ENCODE measurements at regions not wholly inside any gene's neighbourhood (a gene's known extent, or its start where the extent isn't known, plus 50 kb on each side); places are given as distances from the start of the nearest gene placed in this dataset.
"Not testable (repeated sequence)": the region's sequence is repeated elsewhere in the genome, so short reads cannot be mapped to it uniquely, and the experiment has no call there.

DNA sequence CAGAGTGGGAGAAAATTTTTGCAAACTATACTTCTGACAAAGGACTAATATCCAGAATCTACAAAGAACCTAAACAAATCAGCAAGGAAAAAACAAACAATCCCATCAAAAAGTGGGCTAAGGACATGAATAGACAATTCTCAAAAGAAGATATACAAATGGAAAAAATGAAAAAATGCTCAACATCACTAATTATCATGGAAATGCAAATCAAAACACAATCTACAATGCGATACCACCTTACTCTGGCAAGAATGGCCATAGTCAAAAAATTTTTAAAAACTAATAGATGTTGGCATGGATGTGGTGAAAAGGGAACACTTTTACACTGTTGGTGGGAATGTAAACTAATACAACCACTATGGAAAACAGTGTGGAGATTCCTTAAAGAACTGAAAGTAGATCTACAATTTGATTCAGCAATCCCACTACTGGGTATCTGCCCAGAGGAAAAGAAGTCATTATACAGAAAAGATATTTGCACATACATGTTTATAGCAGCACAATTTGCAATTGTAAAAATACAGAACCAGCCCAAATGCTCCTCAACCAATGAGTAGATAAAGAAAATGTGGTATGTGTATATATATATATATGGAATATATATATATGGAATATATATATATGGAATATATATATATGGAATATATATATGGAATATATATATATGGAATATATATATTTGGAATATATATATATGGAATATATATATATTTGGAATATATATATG lies 141.2 kb upstream of the P2RY1 start:
- H3K9ac ChIP-seq (ENCODE audit: low read length); H3K27me3 ChIP-seq (ENCODE audit: control insufficient read depth, insufficient read depth, low read length); H3K9me3 ChIP-seq (ENCODE audit: control insufficient read depth, insufficient read depth, low read depth, low read length); H3K27ac ChIP-seq (ENCODE audit: low read depth, low read length); H3K36me3 ChIP-seq (ENCODE audit: control insufficient read depth, insufficient read depth, low read length); H3K4me3 ChIP-seq (ENCODE audit: low read depth, low read length); H3K4me1 ChIP-seq (ENCODE audit: control insufficient read depth, insufficient read depth, low read length): not testable (repeated sequence)

GRCh38 chr3:152695840-152696239 lies 139.1 kb upstream of the P2RY1 start:
- H3K9ac ChIP-seq (ENCODE audit: low read length) = no peak overlapping the region
- H3K27ac ChIP-seq (ENCODE audit: low read depth, low read length) = no peak overlapping the region
- no peaks in the 10 kb centered on the region for H3K36me3 ChIP-seq (ENCODE audit: control insufficient read depth, insufficient read depth, low read length)
- H3K4me1 ChIP-seq (ENCODE audit: control insufficient read depth, insufficient read depth, low read length) = no peaks in the 10 kb centered on the region
- 0 out of 2 replicates have a peak, but pooled peaks cover 3% of the 10 kb centered on the region for H3K9me3 ChIP-seq (ENCODE audit: control insufficient read depth, insufficient read depth, low read depth, low read length)
- no peaks in the 10 kb centered on the region for H3K27me3 ChIP-seq (ENCODE audit: control insufficient read depth, insufficient read depth, low read length)
- no peak overlapping the region for H3K4me3 ChIP-seq (ENCODE audit: low read depth, low read length)

GRCh38 chr3:152696962-152697361 lies 138.0 kb upstream of the P2RY1 start:
- no peak overlapping the region for H3K27ac ChIP-seq (ENCODE audit: low read depth, low read length)
- H3K27me3 ChIP-seq (ENCODE audit: control insufficient read depth, insufficient read depth, low read length) = no peaks in the 10 kb centered on the region

GRCh38 chr3:152703245-152703890 lies 131.6 kb upstream of the P2RY1 start:
- H3K4me3 ChIP-seq (ENCODE audit: low read depth, low read length) = no peak overlapping the region
- 0 out of 2 replicates have a peak, but pooled peaks cover 3% of the 10 kb centered on the region for H3K9me3 ChIP-seq (ENCODE audit: control insufficient read depth, insufficient read depth, low read depth, low read length)
- H3K4me1 ChIP-seq (ENCODE audit: control insufficient read depth, insufficient read depth, low read length) = 0 out of 2 replicates have a peak, but pooled peaks cover 4% of the 10 kb centered on the region
- H3K9ac ChIP-seq (ENCODE audit: low read length) = no peak overlapping the region
- no peak overlapping the region for H3K27ac ChIP-seq (ENCODE audit: low read depth, low read length)
- no peaks in the 10 kb centered on the region for H3K36me3 ChIP-seq (ENCODE audit: control insufficient read depth, insufficient read depth, low read length)
- no peaks in the 10 kb centered on the region for H3K27me3 ChIP-seq (ENCODE audit: control insufficient read depth, insufficient read depth, low read length)

More at GRCh38 chr3:152696962-152697361, 138.0 kb upstream of the P2RY1 start:
- Histone ChIP-seq H3K9me3 (ENCODE audit: control insufficient read depth, insufficient read depth, low read depth, low read length) (0 out of 2 replicates have a peak, but pooled peaks cover 3% of the 10 kb centered on the region), H3K9ac (ENCODE audit: low read length) (no peak overlapping the region), H3K36me3 (ENCODE audit: control insufficient read depth, insufficient read depth, low read length) (no peaks in the 10 kb centered on the region), H3K4me1 (ENCODE audit: control insufficient read depth, insufficient read depth, low read length) (no peaks in the 10 kb centered on the region), H3K4me3 (ENCODE audit: low read depth, low read length) (no peak overlapping the region)

DNA sequence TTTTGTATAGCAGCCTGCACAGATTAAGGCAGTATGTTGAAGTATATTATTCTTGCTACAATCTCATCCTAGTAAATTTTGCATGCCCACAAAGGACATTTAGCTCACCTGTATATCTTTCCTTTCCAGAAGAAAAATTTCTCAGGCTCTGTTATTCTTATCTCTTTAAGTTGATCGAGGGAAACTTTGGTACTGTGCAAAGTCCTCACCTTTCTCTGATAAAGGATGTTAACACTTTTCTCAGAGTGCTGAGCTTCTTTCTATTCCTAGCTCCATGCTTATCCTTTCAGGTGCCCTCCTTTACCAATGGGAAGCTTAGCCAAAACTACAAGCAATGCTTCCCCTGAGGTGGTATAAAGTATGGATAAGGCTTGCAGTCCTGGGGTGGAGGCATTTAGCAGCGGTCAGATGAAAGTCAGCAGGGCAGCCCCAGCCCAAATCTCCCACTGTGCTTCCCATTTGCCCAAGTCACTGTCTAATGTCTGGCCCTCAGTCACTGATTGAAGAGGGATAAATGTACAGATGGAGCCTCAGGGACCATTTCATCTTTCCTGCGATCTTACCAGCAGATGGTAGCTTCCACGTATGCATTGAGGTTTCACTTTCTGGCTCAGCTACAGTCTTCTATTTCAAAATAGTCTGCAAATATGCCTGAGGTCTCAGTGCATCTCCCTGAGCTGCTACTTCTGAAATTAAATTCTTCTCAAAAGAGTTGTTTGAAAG lies 127.8 kb upstream of the P2RY1 start:
- Histone ChIP-seq H3K4me3 (ENCODE audit: low read depth, low read length) (no peak overlapping the region), H3K9ac (ENCODE audit: low read length) (no peak overlapping the region), H3K4me1 (ENCODE audit: control insufficient read depth, insufficient read depth, low read length) (0 out of 2 replicates have a peak, but pooled peaks cover 4% of the 10 kb centered on the region), H3K36me3 (ENCODE audit: control insufficient read depth, insufficient read depth, low read length) (no peaks in the 10 kb centered on the region), H3K27ac (ENCODE audit: low read depth, low read length) (no peak overlapping the region), H3K9me3 (ENCODE audit: control insufficient read depth, insufficient read depth, low read depth, low read length) (no peaks in the 10 kb centered on the region), H3K27me3 (ENCODE audit: control insufficient read depth, insufficient read depth, low read length) (no peaks in the 10 kb centered on the region)

DNA sequence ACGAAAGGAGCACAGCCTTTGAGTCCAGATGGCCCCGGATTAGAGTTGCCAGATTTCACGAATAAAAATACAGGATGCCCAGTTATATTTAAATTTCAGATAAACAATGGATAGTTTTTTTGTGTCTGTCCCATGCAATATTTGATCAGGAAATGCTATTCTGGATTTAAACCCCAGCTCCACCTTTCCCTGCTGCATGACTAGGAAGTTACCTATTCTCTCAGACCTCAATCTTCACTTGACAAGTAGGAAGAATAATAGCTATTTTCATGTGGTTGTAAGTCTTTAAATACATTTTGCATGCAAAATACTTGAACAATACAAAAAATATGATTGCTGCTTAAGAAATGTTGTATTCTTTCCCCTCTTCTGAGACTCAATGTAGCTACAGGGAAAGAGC lies 125.3 kb upstream of the P2RY1 start:
- Histone ChIP-seq H3K27ac (ENCODE audit: low read depth, low read length) (no peak overlapping the region), H3K9me3 (ENCODE audit: control insufficient read depth, insufficient read depth, low read depth, low read length) (no peaks in the 10 kb centered on the region), H3K4me1 (ENCODE audit: control insufficient read depth, insufficient read depth, low read length) (0 out of 2 replicates have a peak, but pooled peaks cover 4% of the 10 kb centered on the region), H3K9ac (ENCODE audit: low read length) (no peak overlapping the region), H3K4me3 (ENCODE audit: low read depth, low read length) (no peak overlapping the region), H3K27me3 (ENCODE audit: control insufficient read depth, insufficient read depth, low read length) (no peaks in the 10 kb centered on the region), H3K36me3 (ENCODE audit: control insufficient read depth, insufficient read depth, low read length) (no peaks in the 10 kb centered on the region)

GRCh38 chr3:152710549-152710948 lies 124.4 kb upstream of the P2RY1 start:
- Histone ChIP-seq H3K27me3 (ENCODE audit: control insufficient read depth, insufficient read depth, low read length) (no peaks in the 10 kb centered on the region), H3K4me3 (ENCODE audit: low read depth, low read length) (no peak overlapping the region), H3K9me3 (ENCODE audit: control insufficient read depth, insufficient read depth, low read depth, low read length) (no peaks in the 10 kb centered on the region), H3K36me3 (ENCODE audit: control insufficient read depth, insufficient read depth, low read length) (no peaks in the 10 kb centered on the region), H3K27ac (ENCODE audit: low read depth, low read length) (no peak overlapping the region), H3K4me1 (ENCODE audit: control insufficient read depth, insufficient read depth, low read length) (0 out of 2 replicates have a peak, but pooled peaks cover 3% of the 10 kb centered on the region), H3K9ac (ENCODE audit: low read length) (no peak overlapping the region)

DNA sequence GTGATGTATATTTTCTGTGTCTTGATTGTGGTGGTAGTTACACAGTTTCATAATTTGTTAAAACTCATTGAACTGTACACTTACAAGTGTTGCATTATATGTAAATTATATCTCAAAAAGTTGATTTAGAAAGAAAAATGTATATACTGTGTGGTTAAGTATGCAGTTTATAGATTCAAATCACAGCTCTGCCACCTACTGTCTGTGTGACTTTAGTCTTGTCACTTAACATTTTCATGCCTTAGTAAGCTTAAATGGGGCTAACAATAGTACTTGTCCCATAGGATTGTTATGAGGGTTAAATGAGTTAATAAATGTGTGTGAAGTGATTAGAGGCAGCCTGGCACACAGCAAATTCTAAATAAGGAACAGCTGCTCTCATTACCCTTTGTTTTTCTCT lies 120.9 kb upstream of the P2RY1 start:
- Histone ChIP-seq H3K27me3 (ENCODE audit: control insufficient read depth, insufficient read depth, low read length) (no peaks in the 10 kb centered on the region), H3K36me3 (ENCODE audit: control insufficient read depth, insufficient read depth, low read length) (no peaks in the 10 kb centered on the region), H3K9ac (ENCODE audit: low read length) (no peak overlapping the region), H3K9me3 (ENCODE audit: control insufficient read depth, insufficient read depth, low read depth, low read length) (no peaks in the 10 kb centered on the region), H3K27ac (ENCODE audit: low read depth, low read length) (no peak overlapping the region), H3K4me3 (ENCODE audit: low read depth, low read length) (no peak overlapping the region), H3K4me1 (ENCODE audit: control insufficient read depth, insufficient read depth, low read length) (peaks cover 4% of the 10 kb centered on the region; the same call in 1 of the 2 replicates)

DNA sequence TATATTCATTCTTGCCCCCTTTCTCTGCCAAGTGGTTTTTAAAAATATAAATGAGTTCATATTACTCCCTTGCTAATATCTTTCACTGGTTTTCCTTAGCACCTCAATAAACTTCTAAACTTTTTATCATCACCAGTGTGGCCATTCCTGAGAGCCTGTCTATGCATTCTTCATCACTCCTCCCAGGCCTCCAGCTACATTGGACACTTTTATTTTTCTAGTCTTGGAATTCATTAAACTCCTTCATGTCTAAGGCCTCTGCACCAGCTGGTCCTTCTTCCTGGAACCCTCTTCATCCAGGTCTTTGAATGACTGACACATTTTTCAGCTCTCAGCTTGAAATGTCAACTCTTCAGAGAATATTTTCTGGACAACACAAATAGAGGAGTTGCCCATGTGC lies 120.4 kb upstream of the P2RY1 start:
- Histone ChIP-seq H3K27me3 (ENCODE audit: control insufficient read depth, insufficient read depth, low read length) (no peaks in the 10 kb centered on the region), H3K4me3 (ENCODE audit: low read depth, low read length) (no peak overlapping the region), H3K9ac (ENCODE audit: low read length) (no peak overlapping the region), H3K9me3 (ENCODE audit: control insufficient read depth, insufficient read depth, low read depth, low read length) (no peaks in the 10 kb centered on the region), H3K27ac (ENCODE audit: low read depth, low read length) (no peak overlapping the region), H3K4me1 (ENCODE audit: control insufficient read depth, insufficient read depth, low read length) (peaks cover 9% of the 10 kb centered on the region; the same call in 1 of the 2 replicates), H3K36me3 (ENCODE audit: control insufficient read depth, insufficient read depth, low read length) (no peaks in the 10 kb centered on the region)

DNA sequence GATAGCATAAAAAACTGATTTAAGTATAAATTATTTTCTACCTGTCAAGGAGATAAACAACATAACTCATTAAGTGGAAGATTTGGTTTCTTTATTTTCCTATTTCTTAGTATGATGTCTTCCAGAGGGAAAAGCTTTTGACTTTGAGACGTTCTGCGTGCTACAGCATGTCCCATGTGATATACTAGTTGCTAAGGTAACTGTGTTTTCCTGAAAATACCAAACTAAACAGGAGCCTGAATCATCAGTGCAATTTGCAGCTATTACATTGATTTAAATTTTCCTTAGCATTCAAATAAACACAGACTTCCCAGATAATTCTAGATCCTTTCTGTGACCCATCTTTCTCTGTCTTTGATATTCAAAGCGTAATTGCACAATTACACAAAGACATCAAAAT lies 117.7 kb upstream of the P2RY1 start:
- no peak overlapping the region for H3K27ac ChIP-seq (ENCODE audit: low read depth, low read length)
- H3K36me3 ChIP-seq (ENCODE audit: control insufficient read depth, insufficient read depth, low read length) = no peaks in the 10 kb centered on the region
- H3K4me3 ChIP-seq (ENCODE audit: low read depth, low read length) = no peak overlapping the region
- no peak overlapping the region for H3K9ac ChIP-seq (ENCODE audit: low read length)
- peaks cover 7% of the 10 kb centered on the region for H3K9me3 ChIP-seq (ENCODE audit: control insufficient read depth, insufficient read depth, low read depth, low read length)
- H3K4me1 ChIP-seq (ENCODE audit: control insufficient read depth, insufficient read depth, low read length) = peaks cover 25% of the 10 kb centered on the region
- no peaks in the 10 kb centered on the region for H3K27me3 ChIP-seq (ENCODE audit: control insufficient read depth, insufficient read depth, low read length)

DNA sequence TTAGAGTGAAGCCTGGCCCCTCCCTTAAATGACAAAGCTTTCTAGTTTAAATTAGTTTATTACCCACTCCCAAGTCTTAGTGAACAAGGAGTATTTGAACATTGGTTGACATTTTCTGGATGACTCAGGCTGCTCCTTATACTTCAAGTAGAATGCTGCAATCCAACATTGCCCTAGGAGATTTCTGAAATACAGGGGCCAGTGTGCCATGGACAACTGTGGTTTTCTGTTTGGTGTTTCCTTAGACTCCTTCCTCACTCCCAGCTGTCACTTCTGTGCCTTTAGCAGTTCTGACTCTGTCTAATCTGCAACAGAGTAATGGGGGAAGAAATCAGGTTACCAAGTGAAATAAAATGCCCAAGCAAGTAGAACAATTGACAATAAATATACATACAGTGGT lies 116.1 kb upstream of the P2RY1 start:
- peaks cover 25% of the 10 kb centered on the region for H3K4me1 ChIP-seq (ENCODE audit: control insufficient read depth, insufficient read depth, low read length)
- no peaks in the 10 kb centered on the region for H3K36me3 ChIP-seq (ENCODE audit: control insufficient read depth, insufficient read depth, low read length)
- H3K4me3 ChIP-seq (ENCODE audit: low read depth, low read length) = no peak overlapping the region
- H3K9me3 ChIP-seq (ENCODE audit: control insufficient read depth, insufficient read depth, low read depth, low read length) = peaks cover 8% of the 10 kb centered on the region
- H3K27me3 ChIP-seq (ENCODE audit: control insufficient read depth, insufficient read depth, low read length) = no peaks in the 10 kb centered on the region
- H3K9ac ChIP-seq (ENCODE audit: low read length) = no peak overlapping the region
- no peak overlapping the region for H3K27ac ChIP-seq (ENCODE audit: low read depth, low read length)

Measured in HUES6 (cell line).